HepG2 (cell line): ENCODE measurements at regions not wholly inside any gene's neighbourhood (a gene's known extent, or its start where the extent isn't known, plus 50 kb on each side); places are given as distances from the start of the nearest gene placed in this dataset.
A peak's percentile ranks its signal among the peaks of the same experiment; 100 is the strongest.

Experiments
- ATAC-seq: fragments of 200-7000 bp; cut with Tn5 transposase; 3 replicates; pipeline ENCODE4 v1.9.1; 2020; ENCODE audit warnings: mild to moderate bottlenecking, moderate library complexity
- BruUV-seq: library from RNA; stranded (reverse); fragments of 400-500 nt; replicated peaks from 2 replicates; lab custom pipeline; 2021; lab: Mats Ljungman, UMichigan
- CTCF ChIA-PET: fragments of 300-600 bp; formaldehyde crosslinking; extraction: SDS; loops from one replicate; lab custom pipeline; 2021; ENCODE audit warnings: low total read pairs, inconsistent platforms, low intra/inter-chr PET ratio; lab: Yijun Ruan, JAX
- POLR2A ChIA-PET: fragments of 350-600 bp; sonication (Branson Sonifier 250); formaldehyde crosslinking; loops from one replicate; lab custom pipeline; 2020; ENCODE audit warnings: antibody characterized with exemption, inconsistent platforms; lab: Yijun Ruan, JAX
- DNase-seq: peaks from one replicate; pipeline ENCODE4 v3.0.0-alpha.2; 2015; ENCODE audit warnings: low spot score
- FAIRE-seq: peaks from 3 replicates; lab custom pipeline; 2011; peaks lifted over from hg19 to GRCh38; lab: Jason Lieb, UNC
- H2AFZ ChIP-seq: one replicate; pipeline ENCODE4 v1.6.1; 2011; ENCODE audit warnings: low read length, inconsistent platforms
- H3K27ac ChIP-seq: fragments of 300-600 bp; 3 replicates; pipeline ENCODE4 v1.8.0; 2011; ENCODE audit warnings: mixed run types, mild to moderate bottlenecking, mixed read lengths, low read length, inconsistent platforms; ENCODE audit not compliant: insufficient read depth; ENCODE audit errors: extremely low read length
- H3K27me3 ChIP-seq, 2 experiments: fragments of 200-600 bp in 1 of 2; 2 replicates in 1 of 2; 3 replicates in 1 of 2; pipeline versions ENCODE4 v1.6.0 to v1.8.0; 2011; ENCODE audit warnings: low read length in 2 of 2, mild to moderate bottlenecking in 2 of 2, moderate library complexity in 2 of 2, inconsistent platforms in 1 of 2; ENCODE audit not compliant: insufficient read depth in 2 of 2, control insufficient read depth in 1 of 2
- H3K36me3 ChIP-seq, 2 experiments: fragments of 200-600 bp in 1 of 2; replicated peaks in 1 of 2; 2 replicates in 1 of 2; 3 replicates in 1 of 2; pipeline versions ENCODE4 v1.5.1 to v1.8.0; 2011; ENCODE audit warnings: low read length in 2 of 2, inconsistent platforms in 1 of 2; ENCODE audit not compliant: insufficient read depth in 2 of 2, control insufficient read depth in 1 of 2
- H3K4me1 ChIP-seq: 2 replicates; pipeline ENCODE4 v1.5.1; 2012; ENCODE audit warnings: low read length, inconsistent platforms; ENCODE audit not compliant: insufficient read depth
- H3K4me2 ChIP-seq: 2 replicates; pipeline ENCODE4 v1.6.0; 2011; ENCODE audit warnings: low read depth, low read length, inconsistent platforms
- H3K4me3 ChIP-seq, 3 experiments: fragments of 200-600 bp in 1 of 3; sonication (generic), shearing (Covaris generic) in 1 of 3; replicated peaks in 1 of 3; 2 replicates each; pipeline ENCODE4 v1.5.1; 2011 to 2016; ENCODE audit warnings: low read length in 3 of 3, inconsistent platforms in 2 of 3, low read depth in 2 of 3, mild to moderate bottlenecking in 2 of 3, control low read depth in 1 of 3, mixed read lengths in 1 of 3; ENCODE audit not compliant: insufficient read depth in 1 of 3
- H3K79me2 ChIP-seq: one replicate; pipeline ENCODE4 v1.6.1; 2011; ENCODE audit warnings: low read length, inconsistent platforms; ENCODE audit not compliant: insufficient read depth
- H3K9ac ChIP-seq: 2 replicates; pipeline ENCODE4 v1.6.0; 2011; ENCODE audit warnings: mild to moderate bottlenecking, low read depth, low read length, inconsistent platforms; ENCODE audit not compliant: insufficient read depth
- H3K9me3 ChIP-seq: 2 replicates; pipeline ENCODE4 v1.5.1; 2012; ENCODE audit warnings: mild to moderate bottlenecking, low read length
- H4K20me1 ChIP-seq: 2 replicates; pipeline ENCODE4 v1.6.0; 2011; ENCODE audit warnings: inconsistent platforms, mild to moderate bottlenecking, low read length, moderate library complexity; ENCODE audit not compliant: insufficient read depth
- ADNP ChIP-seq: sonication (generic); formaldehyde crosslinking; IDR thresholded peaks from 2 replicates; pipeline ENCODE4 v1.4.0; 2020; ENCODE audit warnings: missing genetic modification reagents
- CEBPB ChIP-seq: IDR thresholded peaks from 2 replicates; pipeline ENCODE4 v1.6.1; 2011; ENCODE audit warnings: low read depth, low read length, improper control_type of control experiment, borderline replicate concordance
- FOSL1 ChIP-seq: sonication (generic); formaldehyde crosslinking; IDR thresholded peaks from 2 replicates; pipeline ENCODE4 v1.9.0; 2021; ENCODE audit warnings: missing genetic modification reagents, borderline replicate concordance
- MED8 ChIP-seq: sonication (generic); formaldehyde crosslinking; IDR thresholded peaks from 2 replicates; pipeline ENCODE4 v1.8.1; 2023; ENCODE audit warnings: mild to moderate bottlenecking, missing genetic modification reagents; ENCODE audit not compliant: insufficient replicate concordance
- NFE2L1 ChIP-seq: sonication (generic); formaldehyde crosslinking; IDR thresholded peaks from 2 replicates; pipeline ENCODE4 v1.4.0; 2020; ENCODE audit warnings: missing genetic modification reagents, mild to moderate bottlenecking, borderline replicate concordance
- SCMH1 ChIP-seq: sonication (generic); formaldehyde crosslinking; IDR thresholded peaks from 2 replicates; pipeline ENCODE4 v1.9.0; 2021; ENCODE audit warnings: missing genetic modification reagents, mild to moderate bottlenecking, borderline replicate concordance
- SIX1 ChIP-seq: sonication (generic); formaldehyde crosslinking; IDR thresholded peaks from 2 replicates; pipeline ENCODE4 v1.4.0; 2020; ENCODE audit warnings: missing genetic modification reagents, borderline replicate concordance
- ZNF12 ChIP-seq: sonication (generic); formaldehyde crosslinking; IDR thresholded peaks from 2 replicates; pipeline ENCODE4 v1.5.0; 2020; ENCODE audit warnings: missing genetic modification reagents
- ZNF232 ChIP-seq: sonication (generic); formaldehyde crosslinking; IDR thresholded peaks from 2 replicates; pipeline ENCODE4 v1.4.0; 2020; ENCODE audit warnings: missing genetic modification reagents, borderline replicate concordance
- ZNF577 ChIP-seq: sonication (generic); formaldehyde crosslinking; IDR thresholded peaks from 2 replicates; pipeline ENCODE4 v1.4.0; 2020; ENCODE audit warnings: mild to moderate bottlenecking, low read depth, missing genetic modification reagents, borderline replicate concordance
- ZNF740 ChIP-seq: sonication (generic); formaldehyde crosslinking; IDR thresholded peaks from 2 replicates; pipeline ENCODE4 v1.4.0; 2020; ENCODE audit warnings: missing genetic modification reagents
- ZNF747 ChIP-seq: sonication (generic); formaldehyde crosslinking; IDR thresholded peaks from 2 replicates; pipeline ENCODE4 v1.8.1; 2023; ENCODE audit warnings: missing genetic modification reagents, mild to moderate bottlenecking, borderline replicate concordance
- WGBS: methylation state at CpG from one replicate; pipeline ENCODE4 v1.1.6; 2017; ENCODE audit warnings: low lambda C conversion rate; 5-methylcytosine and 5-hydroxymethylcytosine counted together
- in situ Hi-C: cut with HindIII; loops from 2 replicates; pipeline ENCODE4 v1.10.0; 2017; ENCODE audit warnings: low pct_unique_long_range_greater_than_20kb; ENCODE audit not compliant: extremely low pct_ligation_motif_present
- intact Hi-C: fragments of 100-400 bp; cut with micrococcal nuclease; formaldehyde crosslinking; loops from one replicate; pipeline ENCODE4 v1.10.0; 2022; ENCODE audit not compliant: unreplicated experiment

- no peak overlapping the region for H3K4me2 ChIP-seq
- H2AFZ ChIP-seq: no peak overlapping the region
- no peaks in the 10 kb centered on the region for H3K36me3 ChIP-seq
- ChIA-PET CTCF (no interaction called here), POLR2A (no interaction called here)
- TF ChIP-seq FOSL1 (CRISPR knock-in tag): no peak
- no peak for TF ChIP-seq ZNF747 (CRISPR knock-in tag)
- no peak for TF ChIP-seq SCMH1 (CRISPR knock-in tag)
- no peak for TF ChIP-seq ZNF740 (CRISPR knock-in tag)
- no peak for TF ChIP-seq ADNP (CRISPR knock-in tag)
- TF ChIP-seq ZNF577 (CRISPR knock-in tag): no peak
- no peak for TF ChIP-seq MED8 (CRISPR knock-in tag)
- TF ChIP-seq SIX1: no peak
- no peak for TF ChIP-seq NFE2L1
- TF ChIP-seq ZNF232 (CRISPR knock-in tag): no peak
- DNase-seq: no peak
- no peak overlapping the region for H3K27ac ChIP-seq
- 82% methylated on average over 2 of the region's 2 CpGs for WGBS
- H3K79me2 ChIP-seq: no peaks in the 10 kb centered on the region
- H3K9ac ChIP-seq: no peak overlapping the region
- no peak overlapping the region for H3K4me3 ChIP-seq
- FAIRE-seq: no peak
- H4K20me1 ChIP-seq: no peaks in the 10 kb centered on the region
- H3K9me3 ChIP-seq: no peaks in the 10 kb centered on the region
- in situ Hi-C loops: no loop called here
- intact Hi-C loops: no loop called here
- no peaks in the 10 kb centered on the region for H3K27me3 ChIP-seq
- no peak for ATAC-seq
- no TSS peak for BruUV-seq
- no peaks in the 10 kb centered on the region for H3K4me1 ChIP-seq
These were observed 137.9 kb downstream of the MAGEB17 start for GRCh38 chrX:16305187-16305586.

GRCh38 chrX:16307950-16308349 lies 140.7 kb downstream of the MAGEB17 start:
- FAIRE-seq (no peak), ATAC-seq (no peak), DNase-seq (no peak)
- Histone ChIP-seq H2AFZ (no peak overlapping the region), H3K9ac (no peak overlapping the region), H3K9me3 (no peaks in the 10 kb centered on the region), H4K20me1 (no peaks in the 10 kb centered on the region), H3K79me2 (no peaks in the 10 kb centered on the region), H3K27me3 (no peaks in the 10 kb centered on the region), H3K4me1 (no peaks in the 10 kb centered on the region), H3K4me2 (no peak overlapping the region), H3K27ac (no peak overlapping the region), H3K4me3 (no peak overlapping the region), H3K36me3 (no peaks in the 10 kb centered on the region)
- BruUV-seq: no TSS peak
- intact Hi-C loops (no loop called here), in situ Hi-C loops (no loop called here)
- ChIA-PET POLR2A (no interaction called here), CTCF (no interaction called here)
- WGBS: 15% methylated on average over 2 of the region's 2 CpGs
- TF ChIP-seq ZNF12: no peak
- peak; percentile 48 for TF ChIP-seq CEBPB
